ENCODE measurements at regions not wholly inside any gene's neighbourhood (a gene's known extent, or its start where the extent isn't known, plus 50 kb on each side); places are given as distances from the start of the nearest gene placed in this dataset.
"Not testable (repeated sequence)": the region's sequence is repeated elsewhere in the genome, so short reads cannot be mapped to it uniquely, and the experiment has no call there.

DNA sequence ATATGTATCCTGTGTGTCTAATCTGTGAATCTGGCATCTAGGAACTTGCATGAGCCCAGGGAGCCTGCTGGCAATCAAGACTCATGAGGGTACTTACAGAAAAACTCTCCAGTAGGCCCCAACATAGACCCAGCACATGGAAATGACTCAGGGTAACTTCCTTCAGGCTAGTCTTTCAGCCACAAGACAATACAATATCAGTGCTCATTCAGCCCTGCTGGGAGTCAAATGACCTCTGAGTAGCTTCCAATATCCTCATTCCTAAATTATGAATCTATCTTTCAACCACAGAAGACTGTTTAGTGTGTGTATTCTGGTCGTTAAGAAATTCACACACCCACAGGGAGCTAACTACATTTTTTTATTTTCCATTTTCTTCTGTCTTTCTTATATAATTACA lies 1273.0 kb downstream of the EFNA5 start:
- peaks cover 7 to 8% of the 10 kb centered on the region in 2 donors for H3K9me3 Mint-ChIP-seq
- no peak overlapping the region for H3K27ac Mint-ChIP-seq
- DNase-seq (no peak), ATAC-seq (no peak)
- no CpG with 5 or more reads among the region's 1 CpG for WGBS (ENCODE audit: insufficient coverage)
- no peaks in the 10 kb centered on the region for H3K27me3 Mint-ChIP-seq (ENCODE audit: low read depth in 2 of 2)
- no peaks in the 10 kb centered on the region for H3K27me3 ChIP-seq (ENCODE audit: control insufficient read depth, insufficient read depth, low read length)
- no peak overlapping the region for H3K4me3 Mint-ChIP-seq
- intact Hi-C loops (cut with micrococcal nuclease), result no loop called here
- no peaks in the 10 kb centered on the region for H3K4me1 ChIP-seq (ENCODE audit: control insufficient read depth, insufficient read depth, low read length)
- no peak overlapping the region for H3K27ac ChIP-seq (ENCODE audit: low read length)
- H3K9me3 ChIP-seq (ENCODE audit: control insufficient read depth, insufficient read depth, low read length), result no peaks in the 10 kb centered on the region
- TF ChIP-seq, protein P1, sequence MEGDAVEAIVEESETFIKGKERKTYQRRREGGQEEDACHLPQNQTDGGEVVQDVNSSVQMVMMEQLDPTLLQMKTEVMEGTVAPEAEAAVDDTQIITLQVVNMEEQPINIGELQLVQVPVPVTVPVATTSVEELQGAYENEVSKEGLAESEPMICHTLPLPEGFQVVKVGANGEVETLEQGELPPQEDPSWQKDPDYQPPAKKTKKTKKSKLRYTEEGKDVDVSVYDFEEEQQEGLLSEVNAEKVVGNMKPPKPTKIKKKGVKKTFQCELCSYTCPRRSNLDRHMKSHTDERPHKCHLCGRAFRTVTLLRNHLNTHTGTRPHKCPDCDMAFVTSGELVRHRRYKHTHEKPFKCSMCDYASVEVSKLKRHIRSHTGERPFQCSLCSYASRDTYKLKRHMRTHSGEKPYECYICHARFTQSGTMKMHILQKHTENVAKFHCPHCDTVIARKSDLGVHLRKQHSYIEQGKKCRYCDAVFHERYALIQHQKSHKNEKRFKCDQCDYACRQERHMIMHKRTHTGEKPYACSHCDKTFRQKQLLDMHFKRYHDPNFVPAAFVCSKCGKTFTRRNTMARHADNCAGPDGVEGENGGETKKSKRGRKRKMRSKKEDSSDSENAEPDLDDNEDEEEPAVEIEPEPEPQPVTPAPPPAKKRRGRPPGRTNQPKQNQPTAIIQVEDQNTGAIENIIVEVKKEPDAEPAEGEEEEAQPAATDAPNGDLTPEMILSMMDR (IDR thresholded peaks at IDR 0.05), result no peak
- H3K36me3 ChIP-seq (ENCODE audit: control insufficient read depth, insufficient read depth, low read length), result no peaks in the 10 kb centered on the region
- H3K4me1 Mint-ChIP-seq, result no peaks in the 10 kb centered on the region
- H3K4me3 ChIP-seq (ENCODE audit: low read length), result no peak overlapping the region
- no peaks in the 10 kb centered on the region for H3K36me3 Mint-ChIP-seq

DNA sequence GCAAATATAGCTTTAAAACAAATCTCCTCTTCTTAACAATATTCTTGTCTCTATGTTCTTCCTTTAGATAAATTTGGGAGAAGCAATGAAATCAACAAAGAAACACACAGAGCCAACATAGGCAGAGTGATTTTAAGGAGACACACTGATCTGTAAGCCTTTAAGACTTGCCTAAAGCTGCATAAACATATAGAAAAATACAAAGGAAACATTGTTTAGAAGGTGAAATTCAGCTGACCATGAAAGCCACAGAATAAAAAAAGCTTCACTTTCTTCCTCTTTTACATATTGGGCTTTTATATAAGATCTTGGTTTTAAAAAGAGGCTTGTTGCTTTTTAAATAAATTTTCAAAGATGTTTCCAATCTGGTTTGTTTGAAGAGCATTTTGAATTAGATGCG lies 1277.5 kb downstream of the EFNA5 start:
- no peaks in the 10 kb centered on the region for H3K9me3 ChIP-seq (ENCODE audit: control insufficient read depth, insufficient read depth, low read length)
- H3K4me3 Mint-ChIP-seq, result no peak overlapping the region
- no peaks in the 10 kb centered on the region for H3K27me3 Mint-ChIP-seq (ENCODE audit: low read depth in 2 of 2)
- intact Hi-C loops (cut with micrococcal nuclease), result no loop called here
- TF ChIP-seq, protein P1 (IDR thresholded peaks at IDR 0.05), result no peak
- no peaks in the 10 kb centered on the region for H3K36me3 ChIP-seq (ENCODE audit: control insufficient read depth, insufficient read depth, low read length)
- no peaks in the 10 kb centered on the region for H3K27me3 ChIP-seq (ENCODE audit: control insufficient read depth, insufficient read depth, low read length)
- ATAC-seq, result no peak
- H3K4me1 ChIP-seq (ENCODE audit: control insufficient read depth, insufficient read depth, low read length), result no peaks in the 10 kb centered on the region
- no peaks in the 10 kb centered on the region for H3K36me3 Mint-ChIP-seq
- H3K4me3 ChIP-seq (ENCODE audit: low read length), result no peak overlapping the region
- H3K27ac Mint-ChIP-seq, result no peak overlapping the region
- H3K4me1 Mint-ChIP-seq, result no peaks in the 10 kb centered on the region
- H3K9me3 Mint-ChIP-seq, result peaks cover 3 to 6% of the 10 kb centered on the region in 2 donors
- no peak for DNase-seq
- H3K27ac ChIP-seq (ENCODE audit: low read length), result no peak overlapping the region
- 91% methylated on average over 1 of the region's 1 CpG for WGBS (ENCODE audit: insufficient coverage)

GRCh38 chr5:106392766-106393165 lies 1278.0 kb downstream of the EFNA5 start:
- no peak for ATAC-seq
- H3K4me3 Mint-ChIP-seq, result no peak overlapping the region
- Histone ChIP-seq H3K4me1 (ENCODE audit: control insufficient read depth, insufficient read depth, low read length) (no peaks in the 10 kb centered on the region), H3K9me3 (ENCODE audit: control insufficient read depth, insufficient read depth, low read length) (no peaks in the 10 kb centered on the region), H3K4me3 (ENCODE audit: low read length) (no peak overlapping the region), H3K27ac (ENCODE audit: low read length) (no peak overlapping the region), H3K27me3 (ENCODE audit: control insufficient read depth, insufficient read depth, low read length) (no peaks in the 10 kb centered on the region), H3K36me3 (ENCODE audit: control insufficient read depth, insufficient read depth, low read length) (no peaks in the 10 kb centered on the region)
- H3K27me3 Mint-ChIP-seq (ENCODE audit: low read depth in 2 of 2), result no peaks in the 10 kb centered on the region
- peaks cover 3 to 6% of the 10 kb centered on the region in 2 donors for H3K9me3 Mint-ChIP-seq
- no peak for DNase-seq
- no peaks in the 10 kb centered on the region for H3K36me3 Mint-ChIP-seq
- no peak overlapping the region for H3K27ac Mint-ChIP-seq
- 90% methylated on average over 5 of the region's 5 CpGs for WGBS (ENCODE audit: insufficient coverage)
- H3K4me1 Mint-ChIP-seq, result no peaks in the 10 kb centered on the region
- intact Hi-C loops (cut with micrococcal nuclease), result no loop called here
- TF ChIP-seq, protein P1 (IDR thresholded peaks at IDR 0.05), result no peak

DNA sequence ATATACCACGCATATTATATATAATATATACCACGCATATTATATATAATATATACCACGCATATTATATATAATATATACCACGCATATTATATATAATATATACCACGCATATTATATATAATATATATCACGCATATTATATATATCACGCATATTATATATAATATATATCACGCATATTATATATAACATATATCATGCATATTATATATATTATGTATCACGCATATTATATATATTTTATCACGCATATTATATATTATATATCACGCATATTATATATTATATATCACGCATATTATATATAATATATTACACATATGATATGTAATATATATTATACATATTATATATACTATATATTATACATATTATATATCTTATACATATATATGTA lies 1283.0 kb downstream of the EFNA5 start:
- H3K36me3 ChIP-seq (ENCODE audit: control insufficient read depth, insufficient read depth, low read length); H3K9me3 Mint-ChIP-seq; H3K27me3 Mint-ChIP-seq (ENCODE audit: low read depth in 2 of 2); DNase-seq; H3K36me3 Mint-ChIP-seq; H3K4me3 ChIP-seq (ENCODE audit: low read length); H3K4me1 Mint-ChIP-seq; H3K4me3 Mint-ChIP-seq; H3K4me1 ChIP-seq (ENCODE audit: control insufficient read depth, insufficient read depth, low read length); H3K9me3 ChIP-seq (ENCODE audit: control insufficient read depth, insufficient read depth, low read length); H3K27me3 ChIP-seq (ENCODE audit: control insufficient read depth, insufficient read depth, low read length); intact Hi-C loops (cut with micrococcal nuclease); H3K27ac Mint-ChIP-seq; ATAC-seq; H3K27ac ChIP-seq (ENCODE audit: low read length): not testable (repeated sequence)
- no CpG with 5 or more reads among the region's 12 CpGs for WGBS (ENCODE audit: insufficient coverage)

Measured in natural killer cell (primary cell).